ENCODE measurements at regions not wholly inside any gene's neighbourhood (a gene's known extent, or its start where the extent isn't known, plus 50 kb on each side); places are given as distances from the start of the nearest gene placed in this dataset.

DNA sequence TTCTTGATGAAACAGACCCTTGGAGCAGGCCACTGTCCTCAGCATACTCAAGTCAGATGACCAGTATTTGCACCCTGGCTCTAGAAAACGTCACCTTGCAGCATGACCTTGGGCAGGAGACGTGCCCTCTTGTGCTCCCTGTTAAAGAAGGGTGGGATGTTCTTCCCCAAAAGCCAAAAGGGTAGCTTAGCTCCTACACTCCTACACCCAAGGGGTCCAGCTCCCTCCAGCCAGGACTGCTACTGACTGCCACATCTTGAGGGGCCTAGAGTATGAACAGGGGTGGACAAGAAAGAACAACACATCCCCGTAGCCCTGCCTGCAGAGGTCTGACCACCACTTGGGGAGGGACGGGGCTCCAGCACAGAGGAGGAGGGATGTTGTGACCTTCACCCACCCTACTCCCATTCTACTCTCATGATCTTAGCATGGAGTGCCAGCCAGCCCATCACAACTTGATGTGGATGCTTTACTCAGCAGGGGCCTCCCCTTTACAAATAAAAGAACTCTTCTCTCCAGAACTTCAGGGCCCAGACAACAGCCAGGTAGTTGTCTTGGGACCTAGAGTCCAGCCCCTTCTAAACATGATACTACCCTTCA is 165.3 kb upstream of the ZMIZ1 start:
- no peak for DNase-seq

DNA sequence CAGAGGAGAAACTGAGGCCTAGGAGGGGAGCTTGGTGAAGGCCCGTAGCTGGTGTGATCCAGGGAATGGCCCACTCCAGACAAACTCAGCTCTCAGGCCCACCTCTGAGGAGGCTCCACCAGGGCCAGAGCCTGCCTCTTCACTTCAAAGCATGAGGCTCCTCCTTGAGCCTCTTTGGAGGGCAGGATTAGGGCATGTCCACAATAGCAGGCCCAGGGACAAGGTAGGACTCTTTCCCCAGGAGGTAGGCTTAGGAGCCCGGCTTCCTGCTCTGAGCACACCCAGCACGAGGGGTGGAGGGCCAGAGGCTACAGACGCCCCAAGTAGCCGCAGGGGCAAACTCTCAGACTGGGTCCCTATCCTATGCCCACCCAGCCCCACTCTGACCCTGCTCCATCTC is 164.6 kb upstream of the ZMIZ1 start:
- no peak for DNase-seq

GRCh38 chr10:78905015-78905956 is 163.5 kb upstream of the ZMIZ1 start:
- DNase-seq = no peak

GRCh38 chr10:78905957-78906308 is 162.8 kb upstream of the ZMIZ1 start:
- DNase-seq = no peak

GRCh38 chr10:78906734-78907390 is 161.9 kb upstream of the ZMIZ1 start:
- DNase-seq = no peak

- DNase-seq = no peak
Observed at GRCh38 chr10:78907551-78908211, 161.1 kb upstream of the ZMIZ1 start.

GRCh38 chr10:78909221-78909620 is 159.5 kb upstream of the ZMIZ1 start:
- DNase-seq = no peak

DNA sequence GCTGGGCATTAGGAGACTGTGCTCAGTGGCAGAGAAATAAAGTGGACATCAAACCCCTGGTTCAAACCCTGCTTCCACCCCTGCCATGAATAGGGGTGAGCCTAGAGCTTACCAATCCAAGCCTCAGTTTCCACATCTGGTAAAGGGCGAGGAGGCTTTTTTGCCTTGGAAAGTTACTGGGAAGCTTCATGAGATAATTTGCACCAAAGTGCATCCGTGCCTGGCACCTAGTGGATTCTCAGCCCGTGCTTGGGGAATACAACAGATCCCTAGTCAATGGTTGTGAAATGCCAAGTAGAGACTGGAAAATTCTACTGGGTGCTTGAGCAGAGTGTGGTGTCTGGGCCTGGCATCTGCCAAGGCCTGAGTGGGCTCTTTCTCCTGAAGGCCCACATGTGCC is 158.7 kb upstream of the ZMIZ1 start:
- DNase-seq = no peak

- no peak for DNase-seq
Observed at GRCh38 chr10:78910476-78910875, 158.3 kb upstream of the ZMIZ1 start.

- DNase-seq = no peak
Observed at GRCh38 chr10:78910886-78911285, 157.9 kb upstream of the ZMIZ1 start.

- DNase-seq = no peak
Observed at GRCh38 chr10:78911533-78912340, 157.0 kb upstream of the ZMIZ1 start.

DNA sequence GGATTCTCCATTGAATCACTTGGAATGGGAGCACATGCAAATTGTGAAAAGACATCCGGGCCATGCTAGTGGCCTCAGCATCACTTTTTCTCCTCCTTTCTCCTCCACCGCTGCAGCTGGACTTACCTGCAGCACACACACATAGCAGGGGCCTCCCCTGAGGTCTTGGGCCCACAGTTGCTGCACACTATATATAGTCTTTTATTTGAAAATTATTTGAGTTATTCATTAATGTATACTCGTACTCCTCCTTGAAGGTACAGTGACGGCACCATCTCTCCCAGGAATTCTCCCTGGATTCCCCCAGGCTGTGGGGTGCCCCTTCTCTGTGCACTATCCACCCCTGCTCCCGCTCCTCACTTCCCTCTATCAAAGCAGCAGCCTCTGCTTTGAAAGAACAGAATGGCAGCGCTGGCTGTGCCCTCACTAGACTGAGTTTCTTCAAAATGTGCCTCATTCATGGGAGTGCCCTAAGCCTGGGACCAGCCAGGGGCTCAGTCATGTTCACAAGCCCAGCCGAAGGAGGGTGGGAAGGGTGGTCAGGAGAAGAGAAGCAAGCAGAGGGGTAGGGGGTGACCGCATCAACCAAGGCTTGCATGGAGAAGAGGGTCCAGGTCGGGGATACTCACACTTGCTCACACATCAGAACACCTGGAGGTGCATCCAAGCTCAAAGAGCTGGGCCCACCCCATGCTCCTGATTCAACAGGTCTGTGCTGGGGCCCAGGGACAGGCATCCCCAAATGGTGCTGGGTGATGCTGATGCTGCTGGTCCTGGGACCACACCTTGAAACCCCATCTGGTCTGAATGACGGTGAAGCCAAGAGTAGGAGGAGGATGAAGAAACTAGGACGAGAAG is 156.2 kb upstream of the ZMIZ1 start:
- DNase-seq = no peak

DNA sequence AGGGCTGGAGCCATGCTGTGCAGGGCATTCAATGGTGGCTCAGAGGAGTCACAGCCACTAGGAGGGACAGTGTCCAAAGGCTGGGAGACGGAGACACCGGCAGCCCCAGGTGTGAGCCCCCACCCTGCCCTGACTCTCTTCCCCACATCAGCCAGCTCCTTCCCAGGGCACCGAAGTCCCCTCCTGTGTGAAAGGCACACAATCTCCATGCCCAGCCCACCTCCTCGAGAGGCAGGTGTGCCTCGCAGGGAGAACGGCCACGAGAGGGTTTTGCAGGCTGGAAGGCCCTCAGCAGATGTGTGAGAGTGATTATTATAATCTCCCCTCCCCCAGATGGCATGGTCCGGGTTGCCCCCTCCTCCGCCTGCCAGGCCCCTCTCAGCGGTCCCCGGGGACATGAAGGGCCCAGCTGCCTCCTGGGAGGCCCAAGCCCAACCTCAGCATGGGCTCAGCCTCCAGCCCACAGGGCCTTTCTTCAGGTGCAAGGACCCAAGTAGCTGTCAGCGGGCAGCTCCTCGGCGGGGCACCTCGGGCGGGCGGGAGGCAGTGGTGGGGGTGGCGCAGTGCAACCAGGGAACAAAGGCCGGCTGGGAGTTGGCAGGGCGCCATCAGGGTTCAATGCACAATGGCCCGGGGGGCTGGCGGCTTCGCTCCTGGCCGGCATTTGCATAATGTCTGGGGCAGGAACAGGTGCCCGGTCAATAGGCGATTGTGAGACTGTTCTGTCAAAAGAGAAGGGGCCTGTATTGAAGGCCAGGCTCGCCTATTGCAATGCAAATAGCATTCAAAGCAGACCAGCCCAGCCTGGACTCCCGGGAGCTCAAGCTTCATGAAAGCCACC is 155.3 kb upstream of the ZMIZ1 start:
- DNase-seq = no peak

DNA sequence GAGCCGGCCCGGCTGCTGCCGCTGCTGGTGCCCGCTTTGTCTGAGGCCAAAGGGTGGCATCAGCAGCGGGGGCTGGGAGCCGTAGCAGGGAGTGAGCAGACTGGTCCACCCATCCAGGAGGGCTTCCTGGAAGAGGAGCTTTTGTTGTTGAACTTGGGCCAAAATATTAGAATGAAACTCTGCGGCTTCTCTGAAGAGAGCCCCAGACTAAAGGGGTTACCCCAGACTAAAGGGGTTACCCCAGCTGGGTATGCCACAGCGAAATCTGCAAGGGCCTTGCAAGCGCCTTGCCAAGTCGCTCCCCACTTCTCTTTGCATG is 154.7 kb upstream of the ZMIZ1 start:
- DNase-seq = no peak

DNA sequence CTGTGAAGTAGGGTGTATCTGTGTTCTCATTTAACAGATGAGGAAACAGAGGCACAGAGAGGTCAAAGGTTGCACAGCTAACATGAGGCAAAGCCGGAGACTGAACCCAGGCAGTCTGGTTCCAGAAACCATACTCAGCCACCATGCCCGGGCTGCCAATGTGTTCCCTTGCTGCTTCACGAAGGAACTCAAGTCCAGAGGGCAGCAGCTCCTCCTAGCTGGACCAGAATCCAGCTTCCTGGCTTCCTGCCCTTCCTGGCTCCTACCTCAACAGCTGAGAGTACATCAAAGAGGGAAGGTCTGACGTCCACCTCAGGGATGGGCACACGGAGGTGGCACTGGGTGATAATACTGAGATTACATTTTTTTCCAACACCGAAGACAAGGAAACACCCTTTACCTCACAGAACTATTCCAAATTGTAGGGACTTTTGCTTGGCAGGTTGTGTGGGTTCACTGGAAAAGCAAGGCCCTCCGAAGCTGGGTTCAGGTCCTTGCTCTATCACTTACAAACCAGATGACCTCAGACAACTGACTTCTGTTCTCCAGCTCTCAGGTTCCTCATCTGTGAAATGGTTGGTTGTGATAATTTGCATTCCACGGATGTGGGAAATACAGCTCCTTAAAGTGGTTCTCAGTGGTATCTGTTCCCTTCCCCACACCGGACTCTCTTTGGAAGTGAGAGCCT is 154.1 kb upstream of the ZMIZ1 start:
- DNase-seq = no peak

- DNase-seq = no peak
Observed at GRCh38 chr10:78915190-78915518, 153.6 kb upstream of the ZMIZ1 start.

- DNase-seq = no peak
Observed at GRCh38 chr10:78916227-78916626, 152.5 kb upstream of the ZMIZ1 start.

DNA sequence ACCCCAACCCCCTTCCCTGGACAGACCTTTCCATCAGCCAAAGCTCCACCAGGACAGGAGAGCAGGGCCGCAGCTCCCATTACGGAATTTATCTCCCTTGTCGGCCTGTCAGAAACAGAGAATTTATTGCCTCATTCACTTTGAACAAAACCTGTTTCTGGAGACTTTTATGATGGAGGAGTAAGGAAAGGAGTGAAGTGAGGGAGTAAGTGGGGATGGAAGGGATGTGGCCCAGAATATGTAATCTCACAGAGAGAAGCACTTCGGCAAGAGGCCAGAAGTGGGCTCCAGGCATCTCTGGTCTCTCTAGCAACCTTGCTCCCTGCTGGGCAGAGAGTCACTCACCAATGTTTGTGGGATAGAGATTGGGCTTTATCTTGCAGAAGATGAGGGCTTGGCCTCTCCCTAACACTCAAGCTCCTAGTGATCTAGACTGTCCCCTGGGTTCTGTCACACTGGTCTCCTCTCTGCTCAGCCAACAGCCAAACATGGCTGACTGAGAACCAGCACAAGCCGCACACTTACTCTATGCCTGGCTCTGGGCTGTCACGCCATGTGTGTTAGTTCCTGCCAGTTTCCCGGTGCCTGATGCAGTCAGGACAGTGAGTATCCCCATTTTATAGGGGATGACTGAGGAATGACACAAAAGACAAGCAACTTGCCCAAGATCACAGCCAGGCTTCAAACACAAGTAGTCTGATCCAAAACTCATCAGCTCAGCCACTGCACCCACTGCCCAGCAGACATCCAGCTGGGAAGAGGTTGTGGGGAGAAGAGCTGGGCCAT is 149.4 kb upstream of the ZMIZ1 start:
- no peak for DNase-seq

GRCh38 chr10:78920011-78920410 is 148.8 kb upstream of the ZMIZ1 start:
- DNase-seq = no peak

DNA sequence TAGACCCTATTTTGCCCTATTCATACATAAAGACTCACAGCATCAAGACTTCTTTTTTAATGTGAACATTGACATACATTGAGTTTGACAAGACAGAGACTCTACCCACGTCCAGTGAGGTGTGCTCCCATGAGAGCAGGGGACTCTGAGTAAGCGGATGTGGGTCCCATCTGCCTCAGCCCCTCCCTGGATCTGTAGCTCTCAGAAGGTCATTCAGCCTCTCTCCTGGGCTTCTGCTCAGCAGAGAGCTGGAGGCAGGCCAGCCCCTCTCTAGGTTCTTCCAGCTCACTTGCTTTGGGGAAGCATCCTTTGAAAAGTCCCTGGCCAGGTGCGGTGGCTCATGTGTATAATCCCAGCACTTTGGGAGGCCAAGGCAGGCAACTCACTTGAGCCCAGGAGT is 146.9 kb upstream of the ZMIZ1 start:
- no peak for DNase-seq

Data from SIG-M5 (cell line).